RWPE1 (cell line): ENCODE measurements at regions not wholly inside any gene's neighbourhood (a gene's known extent, or its start where the extent isn't known, plus 50 kb on each side); places are given as distances from the start of the nearest gene placed in this dataset.

ENCODE experiments used
- CTCF ChIA-PET: fragments of 350-600 bp; sonication (Branson Sonifier 250); formaldehyde crosslinking; extraction: SDS; loops from one replicate; lab custom pipeline; 2021; lab: Yijun Ruan, JAX
- POLR2A ChIA-PET: fragments of 400-600 bp; formaldehyde crosslinking; extraction: SDS; loops from one replicate; lab custom pipeline; 2020; ENCODE audit warnings: antibody characterized with exemption; ENCODE audit not compliant: low non-redundant PET; lab: Yijun Ruan, JAX
- DNase-seq: peaks from one replicate; pipeline ENCODE4 v3.0.0; 2012; ENCODE audit warnings: low spot score
- H3K27ac ChIP-seq: fragments of 450-650 bp; 2 replicates; pipeline ENCODE4 v1.5.1; 2017
- TF ChIP-seq, protein P1 (sequence below): fragments of 450-650 bp; conservative IDR thresholded peaks from 2 replicates; pipeline ENCODE4 v1.5.1; 2017; ENCODE audit warnings: low read depth, mild to moderate bottlenecking

- no peak overlapping the region for H3K27ac ChIP-seq
- ChIA-PET POLR2A (no interaction called here), CTCF (no interaction called here)
- DNase-seq = no peak
- TF ChIP-seq, protein P1, sequence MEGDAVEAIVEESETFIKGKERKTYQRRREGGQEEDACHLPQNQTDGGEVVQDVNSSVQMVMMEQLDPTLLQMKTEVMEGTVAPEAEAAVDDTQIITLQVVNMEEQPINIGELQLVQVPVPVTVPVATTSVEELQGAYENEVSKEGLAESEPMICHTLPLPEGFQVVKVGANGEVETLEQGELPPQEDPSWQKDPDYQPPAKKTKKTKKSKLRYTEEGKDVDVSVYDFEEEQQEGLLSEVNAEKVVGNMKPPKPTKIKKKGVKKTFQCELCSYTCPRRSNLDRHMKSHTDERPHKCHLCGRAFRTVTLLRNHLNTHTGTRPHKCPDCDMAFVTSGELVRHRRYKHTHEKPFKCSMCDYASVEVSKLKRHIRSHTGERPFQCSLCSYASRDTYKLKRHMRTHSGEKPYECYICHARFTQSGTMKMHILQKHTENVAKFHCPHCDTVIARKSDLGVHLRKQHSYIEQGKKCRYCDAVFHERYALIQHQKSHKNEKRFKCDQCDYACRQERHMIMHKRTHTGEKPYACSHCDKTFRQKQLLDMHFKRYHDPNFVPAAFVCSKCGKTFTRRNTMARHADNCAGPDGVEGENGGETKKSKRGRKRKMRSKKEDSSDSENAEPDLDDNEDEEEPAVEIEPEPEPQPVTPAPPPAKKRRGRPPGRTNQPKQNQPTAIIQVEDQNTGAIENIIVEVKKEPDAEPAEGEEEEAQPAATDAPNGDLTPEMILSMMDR = no peak
These were observed 385.4 kb upstream of the CNKSR2 start for GRCh38 chrX:20988804-20989203.

- H3K27ac ChIP-seq = no peak overlapping the region
These were observed 386.1 kb upstream of the CNKSR2 start for GRCh38 chrX:20988118-20988517.

DNA sequence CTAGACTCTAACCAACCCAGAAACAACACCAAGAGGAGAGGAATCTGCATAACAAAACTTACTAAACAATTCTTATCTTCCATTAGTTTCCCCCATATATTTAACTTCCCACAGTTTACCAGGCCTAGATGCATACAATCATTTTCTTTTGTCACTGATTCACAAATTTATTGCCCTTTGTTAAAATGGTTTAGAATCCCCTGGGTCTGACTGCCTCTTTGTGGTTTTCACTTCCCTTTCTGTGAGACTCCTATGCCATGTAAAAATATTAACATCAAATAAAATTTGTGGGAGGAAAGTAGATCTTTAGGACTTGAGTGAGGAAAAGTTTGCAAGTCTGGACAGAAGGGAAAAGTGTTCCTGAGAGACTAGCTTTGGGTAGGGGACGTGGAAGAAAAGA is 393.8 kb upstream of the CNKSR2 start:
- no peak for DNase-seq
- ChIA-PET POLR2A (no interaction called here), CTCF (no interaction called here)
- H3K27ac ChIP-seq = no peak overlapping the region
- TF ChIP-seq, protein P1 = no peak

More at GRCh38 chrX:20988118-20988517, 386.1 kb upstream of the CNKSR2 start:
- TF ChIP-seq, protein P1 = no peak
- ChIA-PET POLR2A (no interaction called here), CTCF (no interaction called here)
- DNase-seq = no peak

DNA sequence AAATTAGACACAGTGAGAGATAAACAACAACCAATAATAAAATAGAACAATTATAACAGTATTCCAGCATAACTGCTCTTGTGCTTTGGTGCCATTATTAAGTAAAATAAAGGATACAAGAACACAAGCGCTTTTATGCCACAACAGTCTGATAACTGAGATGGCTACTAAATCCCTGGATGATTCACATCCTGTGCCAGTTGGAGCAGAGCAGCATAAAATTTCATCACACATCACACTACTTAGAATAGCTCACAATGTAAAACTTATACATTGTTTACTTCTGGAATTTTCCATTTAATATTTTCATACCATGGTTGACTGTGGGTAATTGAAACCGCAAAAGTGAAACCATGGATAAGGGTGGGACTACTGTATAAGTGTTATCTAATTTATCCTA is 399.9 kb upstream of the CNKSR2 start:
- POLR2A ChIA-PET = no interaction called here
- H3K27ac ChIP-seq = no peak overlapping the region

DNA sequence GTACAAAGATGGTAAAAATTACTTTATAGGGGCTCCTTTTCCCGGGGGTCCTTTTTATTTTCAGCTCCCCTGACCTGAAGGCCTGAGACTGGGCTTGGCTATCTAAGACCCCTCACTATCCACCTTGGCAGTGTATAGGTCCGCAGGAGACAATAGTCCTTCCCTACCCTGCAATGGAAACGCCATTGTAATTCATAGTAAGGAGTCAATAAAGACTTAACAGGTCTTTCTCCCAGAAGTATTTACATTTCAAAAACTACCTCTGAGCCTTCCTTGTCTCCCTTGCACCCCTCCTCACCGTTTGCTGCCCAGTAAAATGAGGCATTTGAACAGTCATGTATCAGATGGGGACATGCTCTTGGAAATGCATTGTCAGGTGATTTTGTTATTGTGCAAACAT is 401.2 kb upstream of the CNKSR2 start:
- H3K27ac ChIP-seq = no peak overlapping the region
- no peak for DNase-seq
- TF ChIP-seq, protein P1 = no peak
- CTCF ChIA-PET = no interaction called here
- POLR2A ChIA-PET = no interaction called here

More for the DNA sequence above, 399.9 kb upstream of the CNKSR2 start:
- peak; percentile 3 for DNase-seq
- TF ChIP-seq, protein P1 = no peak
- CTCF ChIA-PET = no interaction called here

GRCh38 chrX:20971250-20971649 is 403.0 kb upstream of the CNKSR2 start:
- TF ChIP-seq, protein P1 = no peak
- H3K27ac ChIP-seq = no peak overlapping the region
- ChIA-PET CTCF (no interaction called here), POLR2A (no interaction called here)
- no peak for DNase-seq

- ChIA-PET CTCF (no interaction called here), POLR2A (no interaction called here)
- no peak for DNase-seq
These were observed 404.7 kb upstream of the CNKSR2 start for GRCh38 chrX:20969565-20969964.

More at GRCh38 chrX:20969565-20969964, 404.7 kb upstream of the CNKSR2 start:
- no peak overlapping the region for H3K27ac ChIP-seq
- TF ChIP-seq, protein P1 = no peak
